ENCODE measurements at regions not wholly inside any gene's neighbourhood (a gene's known extent, or its start where the extent isn't known, plus 50 kb on each side); places are given as distances from the start of the nearest gene placed in this dataset.

DNA sequence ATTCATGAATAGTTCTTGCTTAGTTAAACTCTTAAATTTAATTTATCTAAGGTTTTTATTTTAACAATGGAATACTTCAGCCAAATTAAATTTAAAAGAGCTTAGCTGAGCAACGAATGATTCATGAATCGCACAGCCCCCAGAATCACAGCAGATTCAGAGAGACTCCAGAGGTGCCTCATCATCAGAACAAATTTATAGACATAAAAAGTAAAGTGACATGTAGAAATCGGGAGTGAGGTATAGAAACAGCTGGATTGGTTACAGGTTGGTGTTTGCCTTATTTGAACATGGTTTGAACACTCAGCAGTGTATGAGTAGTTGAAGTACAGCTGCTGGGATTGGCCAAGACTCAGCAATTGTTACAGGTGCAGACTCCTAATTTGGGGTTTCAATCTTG, 132.7 kb upstream of the MAP3K4 start:
- TF ChIP-seq, protein P1, sequence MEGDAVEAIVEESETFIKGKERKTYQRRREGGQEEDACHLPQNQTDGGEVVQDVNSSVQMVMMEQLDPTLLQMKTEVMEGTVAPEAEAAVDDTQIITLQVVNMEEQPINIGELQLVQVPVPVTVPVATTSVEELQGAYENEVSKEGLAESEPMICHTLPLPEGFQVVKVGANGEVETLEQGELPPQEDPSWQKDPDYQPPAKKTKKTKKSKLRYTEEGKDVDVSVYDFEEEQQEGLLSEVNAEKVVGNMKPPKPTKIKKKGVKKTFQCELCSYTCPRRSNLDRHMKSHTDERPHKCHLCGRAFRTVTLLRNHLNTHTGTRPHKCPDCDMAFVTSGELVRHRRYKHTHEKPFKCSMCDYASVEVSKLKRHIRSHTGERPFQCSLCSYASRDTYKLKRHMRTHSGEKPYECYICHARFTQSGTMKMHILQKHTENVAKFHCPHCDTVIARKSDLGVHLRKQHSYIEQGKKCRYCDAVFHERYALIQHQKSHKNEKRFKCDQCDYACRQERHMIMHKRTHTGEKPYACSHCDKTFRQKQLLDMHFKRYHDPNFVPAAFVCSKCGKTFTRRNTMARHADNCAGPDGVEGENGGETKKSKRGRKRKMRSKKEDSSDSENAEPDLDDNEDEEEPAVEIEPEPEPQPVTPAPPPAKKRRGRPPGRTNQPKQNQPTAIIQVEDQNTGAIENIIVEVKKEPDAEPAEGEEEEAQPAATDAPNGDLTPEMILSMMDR (IDR thresholded peaks at IDR 0.05), result no peak
- no peak for TF ChIP-seq POLR2A (IDR thresholded peaks at IDR 0.05)
